DMS53 (cell line): ENCODE measurements at regions not wholly inside any gene's neighbourhood (a gene's known extent, or its start where the extent isn't known, plus 50 kb on each side); places are given as distances from the start of the nearest gene placed in this dataset.
"Not testable (repeated sequence)": the region's sequence is repeated elsewhere in the genome, so short reads cannot be mapped to it uniquely, and the experiment has no call there.

ENCODE experiments used
- DNase-seq: peaks from one replicate; lab custom pipeline; 2025; lab: John Stamatoyannopoulos, UW

GRCh38 chr6:131336596-131336995, 201.3 kb downstream of the AKAP7 start:
- DNase-seq: no peak

DNA sequence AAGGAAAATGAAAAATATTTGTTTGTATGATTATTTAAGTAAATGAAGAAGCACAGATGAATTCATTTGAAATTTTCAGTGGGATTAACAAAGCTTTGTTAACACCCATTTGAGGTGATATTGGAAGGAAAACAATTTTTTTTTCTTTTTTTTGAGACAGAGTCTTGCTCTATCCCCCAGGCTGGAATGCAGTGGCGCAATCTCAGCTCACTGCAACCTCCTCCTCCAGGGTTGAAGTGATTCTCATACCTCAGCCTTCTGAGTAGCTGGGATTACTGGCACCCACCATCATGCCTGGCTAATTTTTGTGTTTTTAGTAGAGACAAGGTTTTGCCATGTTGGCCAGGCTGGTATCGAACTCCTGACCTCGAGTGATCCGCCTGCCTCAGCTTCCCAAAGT, 211.6 kb downstream of the AKAP7 start:
- DNase-seq: not testable (repeated sequence)

DNA sequence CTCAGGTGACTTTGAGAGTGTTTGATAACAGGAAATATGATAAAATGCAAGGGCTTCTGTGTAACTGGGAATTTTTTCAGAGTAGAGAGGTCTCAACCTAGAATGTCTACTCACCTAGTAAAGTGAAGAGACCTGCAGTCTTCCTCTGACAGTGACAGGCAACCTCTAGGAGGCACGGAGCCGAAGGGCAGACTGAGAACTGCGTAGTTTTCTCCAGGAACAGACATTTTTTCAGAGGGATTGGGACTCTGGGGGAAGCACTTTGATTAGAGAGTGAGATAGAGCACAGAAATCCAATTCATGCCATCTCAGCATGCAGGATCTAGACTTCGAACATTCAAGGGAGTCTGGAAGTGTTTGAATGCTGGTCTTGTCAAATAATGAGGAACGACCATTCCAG, 213.3 kb downstream of the AKAP7 start:
- no peak for DNase-seq

- no peak for DNase-seq
These were observed 213.9 kb downstream of the AKAP7 start for GRCh38 chr6:131349199-131349598.

GRCh38 chr6:131353106-131353505, 217.8 kb downstream of the AKAP7 start:
- no peak for DNase-seq

DNA sequence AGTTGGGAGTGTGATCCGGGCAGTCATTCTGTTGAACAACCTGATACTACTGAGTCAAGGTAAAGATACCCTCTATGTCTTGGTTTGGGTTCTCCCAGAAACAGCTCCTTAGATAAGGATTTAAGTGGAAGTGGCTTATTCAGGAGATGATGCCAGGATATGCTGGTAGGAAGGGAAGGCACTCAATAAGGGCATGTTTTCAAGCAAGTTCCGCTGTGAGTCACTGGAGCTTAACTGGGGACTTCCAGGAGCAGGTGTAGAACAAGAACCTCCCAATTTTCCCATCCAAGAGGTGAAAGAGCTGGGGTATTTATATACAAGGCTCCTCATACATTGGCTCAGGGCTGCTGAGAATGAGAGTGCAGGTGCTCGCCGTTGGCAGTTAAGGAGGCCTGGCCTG, 218.6 kb downstream of the AKAP7 start:
- DNase-seq: no peak

DNA sequence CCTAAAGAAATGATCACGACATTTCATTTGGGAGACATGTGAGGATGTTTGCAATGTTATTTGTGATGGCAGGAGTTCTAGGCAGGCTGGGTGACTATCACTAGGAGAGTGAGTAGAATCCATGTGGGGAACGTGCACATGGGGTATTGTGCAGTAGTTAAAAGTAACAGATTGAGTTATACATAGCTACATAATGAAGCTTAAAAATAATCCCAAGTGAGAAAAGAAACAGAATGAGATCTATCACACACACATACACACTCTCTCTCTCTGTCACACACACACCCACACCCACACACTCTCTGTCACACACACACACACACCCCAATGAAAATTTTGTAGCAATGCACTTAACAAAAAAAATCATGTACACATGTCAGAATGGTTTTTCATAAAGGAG, 218.7 kb upstream of the ARG1 start:
- no peak for DNase-seq

DNA sequence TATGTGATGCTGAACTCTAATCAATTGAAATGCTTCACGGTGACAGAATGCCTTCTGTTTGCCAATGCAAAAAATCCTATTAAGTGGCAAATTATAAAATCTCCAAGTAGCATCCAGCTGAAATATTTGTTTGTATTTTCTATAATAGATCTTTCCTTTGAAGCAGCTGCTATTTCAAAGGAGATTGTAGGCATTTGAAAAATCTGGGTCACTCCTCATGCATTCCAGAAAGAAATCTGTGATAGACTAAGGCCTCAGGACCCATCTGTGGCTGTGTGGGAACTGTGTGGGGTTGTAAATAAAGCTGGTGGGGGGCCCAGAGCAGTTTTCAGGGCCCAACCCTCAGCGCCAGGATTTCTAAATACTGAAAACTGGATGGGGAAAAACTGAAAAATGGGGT, 216.9 kb upstream of the ARG1 start:
- DNase-seq: no peak

DNA sequence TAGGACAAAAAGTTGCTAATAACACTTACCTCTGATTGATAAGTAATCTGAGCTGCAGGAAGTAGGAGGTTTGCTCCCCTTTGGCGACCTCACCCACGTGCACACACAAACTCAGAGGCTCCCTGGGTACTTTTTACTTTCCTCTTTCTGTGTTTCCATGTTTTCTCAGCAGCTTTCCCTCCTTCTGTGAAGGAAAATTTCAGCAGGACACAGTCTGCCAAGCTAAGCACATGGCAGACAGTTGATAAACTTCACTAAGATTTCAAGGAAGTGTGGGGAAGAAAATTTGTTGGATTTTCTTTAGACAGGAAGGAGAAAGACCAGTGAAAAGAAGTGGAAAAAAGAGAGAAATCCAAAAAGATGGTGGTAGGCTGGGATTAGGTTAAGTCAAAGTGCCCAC, 215.5 kb upstream of the ARG1 start:
- DNase-seq: no peak

DNA sequence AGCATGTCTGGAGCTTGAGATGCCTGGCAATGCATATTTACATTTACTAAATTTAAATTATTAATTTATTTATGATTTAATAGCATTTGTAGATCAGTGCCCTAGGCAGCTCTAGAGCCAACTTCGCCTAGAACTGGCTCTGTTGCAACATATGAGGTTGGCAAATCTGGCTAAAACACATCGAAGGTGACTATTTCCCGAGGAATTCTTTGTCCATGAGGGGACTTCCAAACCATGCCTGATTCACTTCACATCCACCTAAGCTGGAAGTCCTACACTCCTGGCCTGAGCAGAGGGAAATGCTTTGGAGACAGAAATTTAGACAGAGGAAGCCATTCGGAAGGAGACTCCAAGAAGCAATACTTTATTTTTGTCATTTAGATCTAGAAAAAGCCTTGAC, 211.0 kb upstream of the ARG1 start:
- no peak for DNase-seq

DNA sequence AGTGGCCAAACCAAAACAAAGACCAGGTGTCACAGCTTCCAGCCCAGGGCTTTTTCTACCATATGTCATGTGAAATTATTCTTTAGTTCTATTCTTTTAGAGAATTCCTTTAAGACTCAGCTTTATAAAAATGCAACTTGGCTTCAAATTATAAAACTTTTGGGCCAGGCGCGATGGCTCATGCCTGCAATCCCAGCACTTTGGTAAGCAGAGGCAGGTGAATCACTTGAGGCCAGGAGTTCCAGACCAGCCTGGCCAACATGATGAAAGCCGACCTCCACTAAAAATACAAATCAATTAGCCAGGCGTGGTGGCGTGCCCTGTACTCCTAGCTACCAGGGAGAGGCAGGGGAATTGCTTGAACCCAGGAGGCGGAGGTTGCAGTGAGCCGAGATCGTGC, 210.3 kb upstream of the ARG1 start:
- DNase-seq: no peak

DNA sequence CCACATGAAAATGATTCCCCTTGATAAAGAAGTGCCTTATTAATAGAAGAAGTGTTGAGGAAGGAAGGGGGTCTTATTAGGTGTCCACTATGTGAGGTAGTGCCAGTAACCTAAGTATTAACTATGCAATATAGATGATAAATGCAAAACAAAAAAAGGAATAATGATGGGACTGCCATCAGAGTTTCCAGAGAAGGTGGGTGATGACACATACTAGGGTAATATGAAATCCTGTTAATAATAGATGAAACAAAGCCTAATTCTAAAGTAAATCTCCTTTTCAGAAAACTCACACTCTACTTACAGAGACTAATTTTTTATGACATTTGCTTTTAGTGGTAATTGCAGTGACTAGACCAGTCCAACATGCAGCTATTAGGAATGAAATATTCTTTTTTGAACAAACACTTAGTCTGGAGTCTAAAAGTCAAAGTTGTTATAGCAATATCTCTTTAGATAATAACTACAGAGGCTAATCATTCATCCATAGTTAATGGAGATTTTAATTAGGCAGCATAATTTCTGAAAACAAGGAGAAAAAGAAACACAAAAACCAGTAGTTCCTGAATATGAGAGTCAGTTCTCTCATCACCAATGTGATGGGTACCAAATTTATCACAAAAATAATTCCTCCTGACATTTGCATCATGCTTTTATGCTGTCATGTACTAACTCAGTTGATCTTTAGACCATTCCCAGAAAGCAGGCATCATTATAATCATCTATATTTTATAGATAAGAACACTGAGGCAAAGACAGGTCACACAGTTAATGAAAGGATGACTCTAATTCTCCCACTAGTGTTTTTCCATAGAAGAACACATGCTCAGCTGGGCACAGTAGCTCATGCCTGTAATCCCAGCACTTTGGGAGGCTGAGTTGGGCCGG, 208.8 kb upstream of the ARG1 start:
- DNase-seq: no peak

DNA sequence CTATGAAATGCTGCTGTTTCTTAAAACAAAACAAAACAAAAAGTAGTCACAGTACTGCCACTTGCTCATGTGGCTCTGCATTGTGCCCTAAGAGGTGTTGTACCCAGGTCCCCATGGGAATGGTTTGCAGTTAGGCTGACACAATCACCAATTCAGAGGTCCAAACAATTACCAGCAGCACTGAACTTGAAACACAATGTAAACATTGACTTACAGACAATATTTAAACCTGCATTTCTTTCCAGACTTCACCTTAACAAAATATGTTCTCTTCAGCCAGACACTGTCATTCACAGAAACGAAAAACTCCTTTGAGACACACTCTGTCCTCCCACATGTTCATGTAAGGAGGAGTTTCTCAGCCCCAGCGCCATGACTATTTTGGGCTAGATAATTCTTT, 206.8 kb upstream of the ARG1 start:
- peak; percentile 5 for DNase-seq

- DNase-seq: no peak
These were observed 205.7 kb upstream of the ARG1 start for GRCh38 chr6:131367206-131367873.

DNA sequence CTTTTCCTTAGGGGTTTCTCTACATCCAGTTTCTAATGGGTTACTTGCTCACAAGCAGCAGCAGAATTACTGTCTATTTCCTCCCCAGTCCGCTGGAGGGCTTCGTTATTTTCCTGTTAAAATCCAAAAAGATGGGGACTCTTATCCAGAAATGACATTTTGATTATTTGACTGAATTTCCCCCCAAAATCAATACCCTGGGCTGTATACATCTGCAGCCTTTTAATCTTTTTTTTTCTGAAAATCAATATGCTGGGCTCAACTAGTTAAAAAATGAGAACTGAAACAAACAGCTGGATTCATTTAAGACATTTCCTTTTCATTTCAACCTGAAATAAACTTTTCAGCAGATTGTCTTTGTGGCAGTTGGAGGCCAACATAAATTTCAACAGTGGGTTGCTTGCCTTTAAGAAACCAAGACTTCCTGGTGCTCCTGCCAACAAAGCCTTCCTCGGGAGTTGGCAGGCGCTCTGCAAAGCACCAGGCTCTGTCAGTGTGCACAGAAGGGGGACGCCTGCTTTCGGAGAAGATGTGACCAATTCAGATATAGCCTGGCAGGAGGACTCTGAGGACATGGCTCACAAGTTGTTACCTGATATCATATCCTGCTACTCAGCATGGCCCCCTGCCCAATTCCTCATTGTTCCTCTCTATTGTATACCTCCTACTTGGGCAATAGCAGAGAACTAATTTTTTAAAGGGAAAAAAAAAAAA, 204.7 kb upstream of the ARG1 start:
- DNase-seq: no peak

DNA sequence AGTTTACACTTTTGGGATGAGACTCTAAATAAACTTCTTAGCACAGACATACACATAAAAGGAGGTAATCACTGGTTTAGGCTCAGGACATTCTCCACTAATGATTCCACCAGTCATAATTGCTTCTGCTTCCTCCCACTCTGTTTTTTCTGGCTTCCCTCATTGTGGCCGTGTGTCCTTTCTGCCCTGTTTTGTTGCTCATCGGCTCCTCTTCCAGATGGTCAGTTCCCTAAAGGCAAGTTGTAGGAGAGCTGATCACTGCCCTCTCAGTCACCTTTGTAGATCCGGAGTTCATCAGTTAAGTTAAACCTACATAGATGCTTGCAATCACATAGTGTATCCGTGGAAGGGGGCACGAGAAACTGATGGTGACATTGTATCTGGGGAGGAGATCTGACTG, 200.5 kb upstream of the ARG1 start:
- DNase-seq: no peak

- DNase-seq: no peak
These were observed 195.8 kb upstream of the ARG1 start for GRCh38 chr6:131377112-131377705.

- no peak for DNase-seq
These were observed 194.2 kb upstream of the ARG1 start for GRCh38 chr6:131378874-131379273.

- DNase-seq: no peak
These were observed 193.1 kb upstream of the ARG1 start for GRCh38 chr6:131379948-131380347.

- DNase-seq: no peak
These were observed 191.8 kb upstream of the ARG1 start for GRCh38 chr6:131381052-131381708.

DNA sequence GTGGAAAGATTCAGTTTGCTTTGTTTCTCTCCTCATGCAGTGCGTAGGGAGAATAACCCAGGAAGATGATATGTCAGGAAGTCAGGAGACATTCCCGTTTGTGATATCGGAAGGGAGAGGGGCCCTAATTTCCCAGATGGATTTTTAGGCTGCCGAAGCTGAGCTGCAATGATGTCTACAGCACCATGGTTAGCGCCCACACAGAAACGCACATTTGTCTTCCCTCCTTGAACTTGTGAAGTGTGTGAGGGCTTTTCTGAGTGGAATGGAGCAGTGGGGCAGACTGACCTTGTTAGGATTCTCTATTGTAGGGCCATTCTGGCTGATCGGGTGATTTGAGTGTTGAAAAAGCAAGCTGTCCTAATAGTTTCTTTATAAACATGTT, 191.3 kb upstream of the ARG1 start:
- DNase-seq: no peak

- no peak for DNase-seq
These were observed 190.4 kb upstream of the ARG1 start for GRCh38 chr6:131382631-131383030.
